GM13977 (cell line): ENCODE measurements at regions not wholly inside any gene's neighbourhood (a gene's known extent, or its start where the extent isn't known, plus 50 kb on each side); places are given as distances from the start of the nearest gene placed in this dataset.

ENCODE experiments used
- DNase-seq: peaks from one replicate; pipeline ENCODE4 v3.0.0; 2012; ENCODE audit warnings: low spot score
- in situ Hi-C: fragments of 300-500 bp; cut with MboI; formaldehyde crosslinking; loops from one replicate; pipeline ENCODE4 v1.12.0; 2022; ENCODE audit warnings: low sequenced_read_pairs, low pct_unique_long_range_greater_than_20kb, mixed read lengths, inconsistent platforms; ENCODE audit not compliant: unreplicated experiment
- TF ChIP-seq, protein P1 (sequence below): IDR thresholded peaks from 2 replicates; pipeline ENCODE4 v1.5.1; 2012; ENCODE audit warnings: mild to moderate bottlenecking, control low read depth; ENCODE audit not compliant: insufficient read depth; ENCODE audit errors: extremely low read depth, missing control alignments

DNA sequence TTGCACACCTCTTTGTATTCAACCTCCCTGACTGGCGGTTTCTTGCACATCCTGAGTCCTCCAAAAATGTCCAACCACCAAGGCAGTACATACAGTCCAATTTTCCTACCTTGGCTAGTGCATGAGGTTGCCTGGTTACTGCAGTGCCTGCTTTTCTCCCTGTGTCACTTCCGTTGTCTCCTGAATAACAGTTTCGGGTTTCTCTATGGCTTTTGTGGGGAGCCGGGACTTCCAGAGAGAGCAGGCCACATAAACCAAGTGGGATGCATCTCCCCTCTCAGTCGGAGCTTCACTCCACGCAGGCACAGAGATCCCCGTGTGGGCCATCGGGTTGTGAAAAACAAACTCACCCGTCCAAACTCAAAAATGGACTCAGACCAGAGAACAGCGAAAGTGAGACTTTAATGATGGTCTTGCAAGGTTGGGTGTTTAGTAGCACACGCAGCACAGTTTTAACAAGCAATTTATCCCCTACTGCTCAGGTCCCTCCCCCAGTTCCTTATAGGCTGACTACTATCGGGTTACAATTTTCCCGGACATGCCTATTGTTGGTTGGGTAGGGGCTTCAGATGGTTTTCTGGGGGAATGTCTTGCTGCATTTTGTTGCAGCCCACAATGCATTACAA is 173.1 kb downstream of the POU4F1 start:
- in situ Hi-C loops: no loop called here
- TF ChIP-seq, protein P1, sequence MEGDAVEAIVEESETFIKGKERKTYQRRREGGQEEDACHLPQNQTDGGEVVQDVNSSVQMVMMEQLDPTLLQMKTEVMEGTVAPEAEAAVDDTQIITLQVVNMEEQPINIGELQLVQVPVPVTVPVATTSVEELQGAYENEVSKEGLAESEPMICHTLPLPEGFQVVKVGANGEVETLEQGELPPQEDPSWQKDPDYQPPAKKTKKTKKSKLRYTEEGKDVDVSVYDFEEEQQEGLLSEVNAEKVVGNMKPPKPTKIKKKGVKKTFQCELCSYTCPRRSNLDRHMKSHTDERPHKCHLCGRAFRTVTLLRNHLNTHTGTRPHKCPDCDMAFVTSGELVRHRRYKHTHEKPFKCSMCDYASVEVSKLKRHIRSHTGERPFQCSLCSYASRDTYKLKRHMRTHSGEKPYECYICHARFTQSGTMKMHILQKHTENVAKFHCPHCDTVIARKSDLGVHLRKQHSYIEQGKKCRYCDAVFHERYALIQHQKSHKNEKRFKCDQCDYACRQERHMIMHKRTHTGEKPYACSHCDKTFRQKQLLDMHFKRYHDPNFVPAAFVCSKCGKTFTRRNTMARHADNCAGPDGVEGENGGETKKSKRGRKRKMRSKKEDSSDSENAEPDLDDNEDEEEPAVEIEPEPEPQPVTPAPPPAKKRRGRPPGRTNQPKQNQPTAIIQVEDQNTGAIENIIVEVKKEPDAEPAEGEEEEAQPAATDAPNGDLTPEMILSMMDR: no peak
- no peak for DNase-seq

DNA sequence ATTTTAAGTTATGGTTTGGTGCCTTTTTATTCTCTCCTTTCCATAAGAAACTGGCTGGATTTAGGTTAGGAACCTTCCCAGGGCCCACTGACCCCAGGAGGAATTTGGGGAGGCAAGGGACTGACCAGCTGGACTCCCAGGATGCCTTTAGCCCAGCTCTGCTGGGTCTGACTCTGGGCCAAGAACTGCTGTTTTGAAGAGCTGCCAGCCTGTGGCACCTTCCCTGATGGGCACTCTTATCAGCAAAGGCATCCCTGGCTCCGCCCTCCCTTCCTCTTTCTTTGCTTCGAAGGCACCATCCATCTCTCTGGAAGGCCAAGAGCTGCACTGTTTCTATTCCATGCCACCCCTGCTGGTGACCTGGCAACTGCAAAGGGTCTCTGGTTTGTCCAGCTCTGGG is 174.7 kb downstream of the POU4F1 start:
- no peak for DNase-seq

DNA sequence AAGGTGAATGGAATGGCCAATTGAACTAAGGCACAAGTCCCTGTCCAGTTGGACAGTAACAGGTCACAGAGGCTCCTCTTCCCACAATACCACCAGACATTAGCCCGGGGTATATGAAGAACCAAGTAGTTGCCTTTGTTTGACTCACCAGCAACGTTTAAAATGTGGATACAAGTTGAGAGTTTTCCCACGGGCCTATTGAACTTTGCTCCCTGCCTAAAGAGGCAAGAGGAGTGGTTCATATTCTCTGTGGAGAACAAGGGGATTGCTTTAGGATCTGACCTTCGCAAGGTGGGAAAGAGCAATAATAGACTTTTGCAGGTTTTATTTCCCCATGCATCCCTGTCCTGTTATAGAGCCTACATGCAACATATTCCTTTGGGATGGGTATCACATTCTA is 177.2 kb downstream of the POU4F1 start:
- in situ Hi-C loops: no loop called here
- DNase-seq: no peak
- TF ChIP-seq, protein P1: no peak

More for the DNA sequence above, 174.7 kb downstream of the POU4F1 start:
- TF ChIP-seq, protein P1: no peak
- in situ Hi-C loops: no loop called here

DNA sequence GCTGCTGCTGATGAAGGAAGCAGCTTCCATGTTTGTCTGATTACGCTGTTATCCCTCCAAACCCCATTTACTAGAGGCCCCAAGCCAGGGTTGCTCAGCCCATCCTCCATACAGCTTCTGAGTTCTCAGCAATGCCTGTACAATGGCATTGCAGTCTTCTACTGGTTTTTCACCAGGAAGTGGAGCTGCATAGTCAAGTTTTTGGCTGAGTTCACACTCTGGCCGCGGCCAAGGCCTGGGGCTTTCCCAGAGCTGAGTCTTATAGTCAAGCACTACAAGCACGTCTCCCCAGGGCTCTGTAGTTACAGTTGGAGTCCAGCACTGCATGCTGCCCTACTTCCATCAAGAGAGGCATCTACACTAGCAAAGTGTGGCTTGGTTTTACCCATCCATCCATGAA is 182.5 kb downstream of the POU4F1 start:
- DNase-seq: peak; percentile 15
- in situ Hi-C loops: no loop called here
- TF ChIP-seq, protein P1: no peak

DNA sequence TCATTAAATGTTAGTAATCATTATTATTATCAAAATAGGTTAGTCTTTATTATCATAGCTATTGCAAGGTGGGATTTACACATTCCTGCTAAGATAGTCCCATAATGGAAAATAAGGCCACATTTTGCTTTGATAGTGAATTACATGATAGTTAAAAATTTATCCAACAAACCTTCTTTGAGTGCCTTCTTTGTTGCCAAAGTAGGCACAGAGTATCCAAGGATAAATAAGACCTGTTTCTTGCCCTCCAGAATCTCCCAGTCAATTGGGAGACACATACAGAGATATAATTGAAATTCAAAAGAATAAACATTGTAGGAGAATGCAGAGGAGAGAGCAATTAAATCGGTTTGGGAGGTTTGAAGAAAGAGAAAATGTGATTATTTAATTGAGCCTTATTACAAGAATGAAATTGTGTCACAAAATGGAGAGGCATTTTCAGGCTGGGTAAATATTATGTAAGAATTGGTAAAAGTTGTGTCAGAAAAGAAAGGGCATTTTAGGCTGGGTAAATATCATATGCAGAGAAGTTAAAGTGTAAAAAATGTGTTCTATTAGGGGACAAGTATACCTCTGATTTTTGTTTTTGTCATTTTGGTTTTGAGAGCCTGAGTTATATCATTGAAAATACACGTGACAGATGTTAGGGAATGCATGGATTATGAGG is 189.3 kb downstream of the POU4F1 start:
- DNase-seq: no peak

DNA sequence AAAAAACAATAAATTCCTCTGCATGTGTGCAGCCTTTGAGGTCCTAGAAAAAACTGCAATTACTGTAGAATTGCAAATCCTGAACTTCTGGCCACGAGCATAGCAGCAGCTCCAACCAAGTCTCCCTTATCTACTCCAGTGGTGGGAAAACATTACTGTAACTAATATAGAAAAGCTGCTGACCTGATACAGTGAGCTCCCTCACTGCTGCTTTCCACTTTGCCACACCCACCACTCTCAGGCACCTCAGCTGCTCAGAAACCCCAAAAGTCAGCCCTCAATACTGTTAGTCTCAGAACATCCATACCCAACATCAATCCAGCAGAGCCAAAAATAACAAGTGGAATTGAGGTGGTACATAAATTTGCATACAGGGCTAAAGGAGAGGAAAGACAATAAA is 192.5 kb downstream of the POU4F1 start:
- in situ Hi-C loops: no loop called here
- no peak for DNase-seq

More for the DNA sequence above, 189.3 kb downstream of the POU4F1 start:
- TF ChIP-seq, protein P1: no peak
- in situ Hi-C loops: no loop called here

More for the DNA sequence above, 192.5 kb downstream of the POU4F1 start:
- TF ChIP-seq, protein P1: no peak
